ENCODE measurements at regions not wholly inside any gene's neighbourhood (a gene's known extent, or its start where the extent isn't known, plus 50 kb on each side); places are given as distances from the start of the nearest gene placed in this dataset.

GRCh38 chr5:130365956-130366355, 461.7 kb downstream of the CHSY3 start:
- WGBS, 2 donors: 61 to 71% methylated on average over 2 of the region's 2 CpGs
- H3K4me1 ChIP-seq: no peaks in the 10 kb centered on the region
- H3K9me3 ChIP-seq: no peaks in the 10 kb centered on the region
- DNase-seq: no peak
- no peak overlapping the region for H3K4me3 ChIP-seq (replicated peaks in 1 of 3)
- H3K27me3 ChIP-seq: no peaks in the 10 kb centered on the region
- no peak for TF ChIP-seq POLR2A (IDR thresholded peaks at IDR 0.05)
- TF ChIP-seq CTCF (IDR thresholded peaks at IDR 0.05): no peak
- no peaks in the 10 kb centered on the region for H3K36me3 ChIP-seq
- no peak overlapping the region for H3K27ac ChIP-seq
- intact Hi-C loops (cut with DNase I): no loop called here

GRCh38 chr5:130350131-130350530, 445.9 kb downstream of the CHSY3 start:
- no peak overlapping the region for H3K27ac ChIP-seq
- 93 to 94% methylated on average over 8 of the region's 8 CpGs for WGBS, 2 donors
- H3K27me3 ChIP-seq: no peaks in the 10 kb centered on the region
- TF ChIP-seq POLR2A (IDR thresholded peaks at IDR 0.05) (no peak), CTCF (IDR thresholded peaks at IDR 0.05) (no peak)
- H3K4me1 ChIP-seq: no peaks in the 10 kb centered on the region
- no peaks in the 10 kb centered on the region for H3K36me3 ChIP-seq
- DNase-seq: no peak
- intact Hi-C loops (cut with DNase I): no loop called here
- no peaks in the 10 kb centered on the region for H3K9me3 ChIP-seq
- H3K4me3 ChIP-seq (replicated peaks in 1 of 3): no peak overlapping the region

- no peak overlapping the region for H3K27ac ChIP-seq
- no peaks in the 10 kb centered on the region for H3K4me1 ChIP-seq
- no peak for DNase-seq
- no peaks in the 10 kb centered on the region for H3K27me3 ChIP-seq
- intact Hi-C loops (cut with DNase I): no loop called here
- no peak overlapping the region for H3K4me3 ChIP-seq (replicated peaks in 1 of 3)
- TF ChIP-seq POLR2A (IDR thresholded peaks at IDR 0.05): no peak
- no peak for TF ChIP-seq CTCF (IDR thresholded peaks at IDR 0.05)
- H3K36me3 ChIP-seq: no peaks in the 10 kb centered on the region
- WGBS, 2 donors: 66 to 73% methylated on average over 7 of the region's 7 CpGs
- H3K9me3 ChIP-seq: no peaks in the 10 kb centered on the region
These were observed 433.1 kb downstream of the CHSY3 start for GRCh38 chr5:130337179-130337888.

GRCh38 chr5:130335117-130335516, 430.9 kb downstream of the CHSY3 start:
- no peaks in the 10 kb centered on the region for H3K9me3 ChIP-seq
- no peak overlapping the region for H3K27ac ChIP-seq
- H3K27me3 ChIP-seq: no peaks in the 10 kb centered on the region
- WGBS, 2 donors: 88 to 93% methylated on average over 1 of the region's 1 CpG
- H3K4me1 ChIP-seq: no peaks in the 10 kb centered on the region
- no peak for DNase-seq
- H3K4me3 ChIP-seq (replicated peaks in 1 of 3): no peak overlapping the region
- TF ChIP-seq CTCF (IDR thresholded peaks at IDR 0.05): no peak
- no peaks in the 10 kb centered on the region for H3K36me3 ChIP-seq
- intact Hi-C loops (cut with DNase I): no loop called here

- no peak for DNase-seq
- Histone ChIP-seq H3K27me3 (no peaks in the 10 kb centered on the region), H3K4me1 (no peaks in the 10 kb centered on the region), H3K9me3 (no peaks in the 10 kb centered on the region), H3K36me3 (no peaks in the 10 kb centered on the region), H3K27ac (no peak overlapping the region), H3K4me3 (replicated peaks in 1 of 3) (no peak overlapping the region)
- no peak for TF ChIP-seq POLR2A (IDR thresholded peaks at IDR 0.05)
- no peak for TF ChIP-seq CTCF (IDR thresholded peaks at IDR 0.05)
- WGBS, 2 donors: 76 to 84% methylated on average over 2 of the region's 2 CpGs
- intact Hi-C loops (cut with DNase I): no loop called here
These were observed 428.8 kb downstream of the CHSY3 start for GRCh38 chr5:130333089-130333488.

All from thyroid gland (tissue), 4 donors.